ENCODE measurements at regions not wholly inside any gene's neighbourhood (a gene's known extent, or its start where the extent isn't known, plus 50 kb on each side); places are given as distances from the start of the nearest gene placed in this dataset.

GRCh38 chr5:1731091-1731639 is 68.5 kb downstream of the MRPL36 start:
- H3K4me3 ChIP-seq (ENCODE audit: low read depth, low read length) = no peak overlapping the region
- TF ChIP-seq, protein P1, sequence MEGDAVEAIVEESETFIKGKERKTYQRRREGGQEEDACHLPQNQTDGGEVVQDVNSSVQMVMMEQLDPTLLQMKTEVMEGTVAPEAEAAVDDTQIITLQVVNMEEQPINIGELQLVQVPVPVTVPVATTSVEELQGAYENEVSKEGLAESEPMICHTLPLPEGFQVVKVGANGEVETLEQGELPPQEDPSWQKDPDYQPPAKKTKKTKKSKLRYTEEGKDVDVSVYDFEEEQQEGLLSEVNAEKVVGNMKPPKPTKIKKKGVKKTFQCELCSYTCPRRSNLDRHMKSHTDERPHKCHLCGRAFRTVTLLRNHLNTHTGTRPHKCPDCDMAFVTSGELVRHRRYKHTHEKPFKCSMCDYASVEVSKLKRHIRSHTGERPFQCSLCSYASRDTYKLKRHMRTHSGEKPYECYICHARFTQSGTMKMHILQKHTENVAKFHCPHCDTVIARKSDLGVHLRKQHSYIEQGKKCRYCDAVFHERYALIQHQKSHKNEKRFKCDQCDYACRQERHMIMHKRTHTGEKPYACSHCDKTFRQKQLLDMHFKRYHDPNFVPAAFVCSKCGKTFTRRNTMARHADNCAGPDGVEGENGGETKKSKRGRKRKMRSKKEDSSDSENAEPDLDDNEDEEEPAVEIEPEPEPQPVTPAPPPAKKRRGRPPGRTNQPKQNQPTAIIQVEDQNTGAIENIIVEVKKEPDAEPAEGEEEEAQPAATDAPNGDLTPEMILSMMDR (IDR thresholded peaks at IDR 0.05; ENCODE audit: low read depth, low read length, missing control alignments) = no peak
- in situ Hi-C loops (cut with HindIII; ENCODE audit: low sequenced_read_pairs) = no loop called here
- DNase-seq (ENCODE audit: low read depth) = no peak

DNA sequence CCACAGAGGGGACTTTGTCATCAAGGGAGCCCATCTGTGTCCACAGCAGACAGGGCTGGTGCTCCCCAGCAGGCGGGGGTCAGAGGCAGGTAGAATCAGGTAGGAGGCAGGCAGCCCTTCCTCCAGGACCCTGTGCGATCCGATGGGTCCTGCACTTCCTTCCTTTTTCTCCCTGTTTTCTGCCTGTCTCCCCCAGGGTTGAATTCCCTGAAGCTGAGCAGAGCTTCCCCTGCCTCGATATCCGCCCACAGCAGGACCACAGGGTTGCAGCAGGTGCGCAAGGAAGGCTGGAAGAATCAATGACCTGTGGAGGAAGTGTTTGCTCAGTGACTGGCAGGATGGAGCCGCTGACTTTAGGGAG is 69.2 kb downstream of the MRPL36 start:
- TF ChIP-seq, protein P1 (IDR thresholded peaks at IDR 0.05; ENCODE audit: low read depth, low read length, missing control alignments) = no peak
- H3K4me3 ChIP-seq (ENCODE audit: low read depth, low read length) = no peak overlapping the region
- DNase-seq (ENCODE audit: low read depth) = no peak
- in situ Hi-C loops (cut with HindIII; ENCODE audit: low sequenced_read_pairs) = no loop called here

- H3K4me3 ChIP-seq (ENCODE audit: low read depth, low read length) = no peak overlapping the region
- in situ Hi-C loops (cut with HindIII; ENCODE audit: low sequenced_read_pairs) = no loop called here
- TF ChIP-seq, protein P1 (IDR thresholded peaks at IDR 0.05; ENCODE audit: low read depth, low read length, missing control alignments) = no peak
Measured at GRCh38 chr5:1729641-1730486, 69.8 kb downstream of the MRPL36 start.

GRCh38 chr5:1728846-1729245 is 70.8 kb downstream of the MRPL36 start:
- no peak for DNase-seq (ENCODE audit: low read depth)
- in situ Hi-C loops (cut with HindIII; ENCODE audit: low sequenced_read_pairs) = no loop called here
- H3K4me3 ChIP-seq (ENCODE audit: low read depth, low read length) = no peak overlapping the region
- TF ChIP-seq, protein P1 (IDR thresholded peaks at IDR 0.05; ENCODE audit: low read depth, low read length, missing control alignments) = no peak

More at GRCh38 chr5:1729641-1730486, 69.8 kb downstream of the MRPL36 start:
- DNase-seq (ENCODE audit: low read depth) = no peak

GRCh38 chr5:1727571-1727970 is 72.1 kb downstream of the MRPL36 start:
- in situ Hi-C loops (cut with HindIII; ENCODE audit: low sequenced_read_pairs) = no loop called here
- TF ChIP-seq, protein P1 (IDR thresholded peaks at IDR 0.05; ENCODE audit: low read depth, low read length, missing control alignments) = no peak
- no peak for DNase-seq (ENCODE audit: low read depth)
- H3K4me3 ChIP-seq (ENCODE audit: low read depth, low read length) = no peak overlapping the region

DNA sequence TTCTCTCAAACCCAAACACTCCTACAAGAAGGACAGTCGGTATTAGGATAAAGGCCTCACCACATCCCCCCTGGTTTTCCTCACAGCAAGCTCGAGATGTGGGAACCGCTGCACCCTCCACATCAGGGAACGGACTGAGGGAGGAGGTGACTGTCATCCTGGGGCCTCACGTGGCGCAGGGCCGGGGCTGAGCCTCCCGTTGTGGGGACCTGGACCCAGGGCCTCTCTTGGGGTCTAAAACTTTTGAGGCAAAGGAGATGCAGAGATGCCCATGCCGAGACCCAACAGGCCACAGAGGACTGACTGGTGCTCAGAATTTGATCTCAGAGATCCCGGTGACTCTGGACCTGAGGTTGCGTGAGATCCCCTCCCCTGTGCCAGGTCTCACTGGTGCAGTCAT is 72.7 kb downstream of the MRPL36 start:
- TF ChIP-seq, protein P1 (IDR thresholded peaks at IDR 0.05; ENCODE audit: low read depth, low read length, missing control alignments) = no peak
- H3K4me3 ChIP-seq (ENCODE audit: low read depth, low read length) = no peak overlapping the region
- no peak for DNase-seq (ENCODE audit: low read depth)
- in situ Hi-C loops (cut with HindIII; ENCODE audit: low sequenced_read_pairs) = no loop called here

Measured in astrocyte of the cerebellum (primary cell).